ENCODE measurements at regions not wholly inside any gene's neighbourhood (a gene's known extent, or its start where the extent isn't known, plus 50 kb on each side); places are given as distances from the start of the nearest gene placed in this dataset.

- H3K9me3 Mint-ChIP-seq = no peaks in the 10 kb centered on the region
Measured at GRCh38 chr5:105739732-105740131, 1931.0 kb downstream of the EFNA5 start.

DNA sequence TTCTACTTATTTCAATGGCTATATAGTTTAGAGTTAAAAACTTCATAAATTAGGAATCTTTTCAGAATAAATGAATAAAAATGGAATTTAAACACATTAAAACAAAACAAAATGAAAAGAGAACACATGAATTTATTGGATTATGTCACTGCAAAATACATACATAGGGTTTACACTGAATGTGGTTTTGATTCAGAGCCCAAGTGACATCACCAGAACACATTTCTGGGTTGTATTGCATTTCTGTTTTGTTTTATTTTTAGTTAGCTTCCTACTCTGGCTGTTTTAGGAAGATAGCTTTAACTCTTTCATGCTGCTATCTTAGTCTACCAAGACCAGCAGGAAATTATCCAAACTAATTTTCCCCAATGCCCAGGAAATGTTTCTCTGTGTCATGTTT lies 1935.0 kb downstream of the EFNA5 start:
- intact Hi-C loops (cut with micrococcal nuclease) = no loop called here
- H3K27me3 Mint-ChIP-seq = no peaks in the 10 kb centered on the region
- no peak for DNase-seq
- no peaks in the 10 kb centered on the region for H3K9me3 Mint-ChIP-seq
- H3K4me3 Mint-ChIP-seq = no peak overlapping the region
- H3K27ac Mint-ChIP-seq = no peak overlapping the region
- no peaks in the 10 kb centered on the region for H3K36me3 Mint-ChIP-seq (ENCODE audit: low read depth)
- no peaks in the 10 kb centered on the region for H3K4me1 Mint-ChIP-seq

More at GRCh38 chr5:105739732-105740131, 1931.0 kb downstream of the EFNA5 start:
- Mint-ChIP-seq H3K36me3 (ENCODE audit: low read depth) (no peaks in the 10 kb centered on the region), H3K4me3 (no peak overlapping the region), H3K27me3 (no peaks in the 10 kb centered on the region), H3K4me1 (no peaks in the 10 kb centered on the region), H3K27ac (no peak overlapping the region)
- no peak for DNase-seq
- intact Hi-C loops (cut with micrococcal nuclease) = no loop called here

- DNase-seq = no peak
- H3K4me1 Mint-ChIP-seq = no peaks in the 10 kb centered on the region
- no peaks in the 10 kb centered on the region for H3K27me3 Mint-ChIP-seq
- no peak overlapping the region for H3K4me3 Mint-ChIP-seq
- H3K36me3 Mint-ChIP-seq (ENCODE audit: low read depth) = no peaks in the 10 kb centered on the region
- intact Hi-C loops (cut with micrococcal nuclease) = no loop called here
- no peak overlapping the region for H3K27ac Mint-ChIP-seq
- no peaks in the 10 kb centered on the region for H3K9me3 Mint-ChIP-seq
Measured at GRCh38 chr5:105730982-105731381, 1939.8 kb downstream of the EFNA5 start.

GRCh38 chr5:105726093-105726492 lies 1944.6 kb downstream of the EFNA5 start:
- DNase-seq = no peak
- no peak overlapping the region for H3K27ac Mint-ChIP-seq
- H3K9me3 Mint-ChIP-seq = no peaks in the 10 kb centered on the region
- H3K27me3 Mint-ChIP-seq = no peaks in the 10 kb centered on the region
- no peaks in the 10 kb centered on the region for H3K4me1 Mint-ChIP-seq
- intact Hi-C loops (cut with micrococcal nuclease) = no loop called here
- H3K4me3 Mint-ChIP-seq = no peak overlapping the region
- H3K36me3 Mint-ChIP-seq (ENCODE audit: low read depth) = no peaks in the 10 kb centered on the region

- DNase-seq = no peak
- Mint-ChIP-seq H3K4me3 (no peak overlapping the region), H3K27ac (no peak overlapping the region), H3K36me3 (ENCODE audit: low read depth) (no peaks in the 10 kb centered on the region), H3K4me1 (no peaks in the 10 kb centered on the region), H3K27me3 (no peaks in the 10 kb centered on the region), H3K9me3 (peaks cover 4% of the 10 kb centered on the region)
- intact Hi-C loops (cut with micrococcal nuclease) = no loop called here
Measured at GRCh38 chr5:105708442-105708841, 1962.3 kb downstream of the EFNA5 start.

GRCh38 chr5:105702323-105702722 lies 1968.4 kb downstream of the EFNA5 start:
- no peak overlapping the region for H3K4me3 Mint-ChIP-seq
- intact Hi-C loops (cut with micrococcal nuclease) = no loop called here
- H3K27me3 Mint-ChIP-seq = no peaks in the 10 kb centered on the region
- no peaks in the 10 kb centered on the region for H3K36me3 Mint-ChIP-seq (ENCODE audit: low read depth)
- H3K4me1 Mint-ChIP-seq = no peaks in the 10 kb centered on the region
- no peak overlapping the region for H3K27ac Mint-ChIP-seq
- no peak for DNase-seq
- peaks cover 8% of the 10 kb centered on the region for H3K9me3 Mint-ChIP-seq

DNA sequence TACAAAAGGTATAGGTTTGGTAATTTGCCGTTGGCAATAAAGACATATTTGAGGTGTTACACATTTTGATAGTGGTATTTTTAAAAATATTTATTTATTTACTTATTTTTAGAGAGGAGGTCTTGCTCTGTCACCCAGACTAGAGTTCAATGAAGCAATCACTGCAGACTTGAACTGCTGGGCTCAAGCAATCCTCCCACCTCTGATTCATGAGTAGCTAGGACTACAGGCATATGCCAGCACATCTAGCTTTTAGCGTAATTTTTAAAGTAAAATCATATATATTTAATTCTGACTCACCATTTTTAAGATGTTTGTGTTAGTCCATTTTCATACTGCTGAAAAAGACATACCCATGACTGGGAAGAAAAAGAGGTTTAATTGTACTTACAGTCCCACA lies 1974.3 kb downstream of the EFNA5 start:
- Mint-ChIP-seq H3K27me3 (no peaks in the 10 kb centered on the region), H3K4me3 (no peak overlapping the region), H3K9me3 (peaks cover 4% of the 10 kb centered on the region), H3K27ac (no peak overlapping the region), H3K4me1 (no peaks in the 10 kb centered on the region), H3K36me3 (ENCODE audit: low read depth) (no peaks in the 10 kb centered on the region)
- intact Hi-C loops (cut with micrococcal nuclease) = no loop called here
- DNase-seq = no peak

- Mint-ChIP-seq H3K36me3 (ENCODE audit: low read depth) (no peaks in the 10 kb centered on the region), H3K27me3 (no peaks in the 10 kb centered on the region), H3K27ac (no peak overlapping the region), H3K4me3 (no peak overlapping the region), H3K9me3 (peaks cover under 1% of the 10 kb centered on the region), H3K4me1 (no peaks in the 10 kb centered on the region)
- no peak for DNase-seq
- intact Hi-C loops (cut with micrococcal nuclease) = no loop called here
Measured at GRCh38 chr5:105695941-105696340, 1974.8 kb downstream of the EFNA5 start.

DNA sequence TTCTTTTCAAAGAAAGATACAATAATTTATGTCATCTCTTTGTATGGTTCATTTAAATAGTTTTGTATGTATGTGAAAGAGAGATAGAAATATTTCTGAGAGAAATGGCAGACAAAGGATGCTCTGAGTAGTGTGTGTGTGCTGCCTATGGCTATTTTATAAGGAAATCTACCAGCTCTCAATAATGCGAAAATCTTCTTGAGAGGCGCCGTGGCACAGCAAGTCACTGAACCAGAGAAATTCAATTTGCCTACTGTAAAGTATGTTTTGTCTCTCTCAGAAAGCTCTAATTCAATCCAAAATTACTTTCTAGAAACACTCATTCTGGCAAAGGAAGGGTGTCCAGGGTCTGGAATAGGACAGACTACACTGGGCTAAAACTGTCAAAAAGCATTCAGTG lies 1981.1 kb downstream of the EFNA5 start:
- no peaks in the 10 kb centered on the region for H3K27me3 Mint-ChIP-seq
- no peaks in the 10 kb centered on the region for H3K9me3 Mint-ChIP-seq
- no peaks in the 10 kb centered on the region for H3K36me3 Mint-ChIP-seq (ENCODE audit: low read depth)
- H3K4me1 Mint-ChIP-seq = no peaks in the 10 kb centered on the region
- no peak for DNase-seq
- H3K27ac Mint-ChIP-seq = no peak overlapping the region
- H3K4me3 Mint-ChIP-seq = no peak overlapping the region
- intact Hi-C loops (cut with micrococcal nuclease) = no loop called here

- Mint-ChIP-seq H3K4me1 (no peaks in the 10 kb centered on the region), H3K36me3 (ENCODE audit: low read depth) (no peaks in the 10 kb centered on the region), H3K27ac (no peak overlapping the region), H3K27me3 (no peaks in the 10 kb centered on the region), H3K9me3 (no peaks in the 10 kb centered on the region), H3K4me3 (no peak overlapping the region)
- DNase-seq = no peak
- intact Hi-C loops (cut with micrococcal nuclease) = no loop called here
Measured at GRCh38 chr5:105688227-105688792, 1982.4 kb downstream of the EFNA5 start.

DNA sequence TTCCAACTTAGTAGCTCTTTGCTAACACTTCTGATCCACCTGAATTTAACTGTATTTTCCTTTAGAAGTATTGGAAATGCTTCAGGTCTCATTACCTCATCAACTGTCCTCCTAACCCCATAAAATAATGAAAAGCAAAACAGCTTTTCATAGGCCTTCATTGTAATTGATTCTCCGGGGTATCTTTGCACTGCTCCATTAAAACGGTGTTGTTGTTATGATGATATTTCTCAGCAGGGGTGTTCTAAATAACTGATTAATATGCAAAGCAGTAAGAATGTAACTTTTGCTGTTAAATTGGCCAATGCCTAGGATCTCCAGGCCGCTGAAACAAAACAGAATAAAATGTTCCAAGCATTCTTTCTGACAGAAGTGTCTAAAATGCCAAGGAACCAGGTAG lies 1983.2 kb downstream of the EFNA5 start:
- no peaks in the 10 kb centered on the region for H3K36me3 Mint-ChIP-seq (ENCODE audit: low read depth)
- no peak overlapping the region for H3K27ac Mint-ChIP-seq
- no peak overlapping the region for H3K4me3 Mint-ChIP-seq
- no peaks in the 10 kb centered on the region for H3K27me3 Mint-ChIP-seq
- H3K4me1 Mint-ChIP-seq = no peaks in the 10 kb centered on the region
- intact Hi-C loops (cut with micrococcal nuclease) = no loop called here
- no peaks in the 10 kb centered on the region for H3K9me3 Mint-ChIP-seq
- DNase-seq = no peak

- no peak overlapping the region for H3K27ac Mint-ChIP-seq
- H3K27me3 Mint-ChIP-seq = no peaks in the 10 kb centered on the region
- no peaks in the 10 kb centered on the region for H3K36me3 Mint-ChIP-seq (ENCODE audit: low read depth)
- intact Hi-C loops (cut with micrococcal nuclease) = no loop called here
- no peaks in the 10 kb centered on the region for H3K9me3 Mint-ChIP-seq
- no peak overlapping the region for H3K4me3 Mint-ChIP-seq
- no peak for DNase-seq
- no peaks in the 10 kb centered on the region for H3K4me1 Mint-ChIP-seq
Measured at GRCh38 chr5:105685884-105686283, 1984.9 kb downstream of the EFNA5 start.

DNA sequence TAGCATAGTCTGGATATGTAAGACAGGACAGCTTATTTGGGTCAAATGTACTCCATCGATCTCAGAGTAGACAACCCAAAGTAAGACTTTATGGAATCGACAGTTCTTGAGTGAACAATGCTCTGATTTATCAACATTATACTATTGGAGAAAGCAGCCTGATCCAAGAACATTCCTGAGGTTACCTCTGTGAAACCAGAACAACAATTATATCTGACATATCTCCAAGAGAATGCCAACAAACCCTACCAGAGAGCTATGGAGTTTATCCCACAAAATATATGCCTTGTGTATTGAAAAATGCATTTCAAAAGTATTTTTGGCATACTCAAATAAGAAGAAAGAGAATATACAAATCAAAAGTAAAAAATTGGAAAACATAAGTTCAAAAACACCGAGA lies 1985.9 kb downstream of the EFNA5 start:
- H3K36me3 Mint-ChIP-seq (ENCODE audit: low read depth) = no peaks in the 10 kb centered on the region
- no peak overlapping the region for H3K4me3 Mint-ChIP-seq
- no peaks in the 10 kb centered on the region for H3K9me3 Mint-ChIP-seq
- no peaks in the 10 kb centered on the region for H3K27me3 Mint-ChIP-seq
- intact Hi-C loops (cut with micrococcal nuclease) = no loop called here
- H3K27ac Mint-ChIP-seq = no peak overlapping the region
- no peak for DNase-seq
- no peaks in the 10 kb centered on the region for H3K4me1 Mint-ChIP-seq

- Mint-ChIP-seq H3K27ac (no peak overlapping the region), H3K4me3 (no peak overlapping the region), H3K9me3 (no peaks in the 10 kb centered on the region), H3K27me3 (no peaks in the 10 kb centered on the region), H3K36me3 (ENCODE audit: low read depth) (no peaks in the 10 kb centered on the region), H3K4me1 (no peaks in the 10 kb centered on the region)
- intact Hi-C loops (cut with micrococcal nuclease) = no loop called here
- no peak for DNase-seq
Measured at GRCh38 chr5:105680858-105681475, 1989.8 kb downstream of the EFNA5 start.

DNA sequence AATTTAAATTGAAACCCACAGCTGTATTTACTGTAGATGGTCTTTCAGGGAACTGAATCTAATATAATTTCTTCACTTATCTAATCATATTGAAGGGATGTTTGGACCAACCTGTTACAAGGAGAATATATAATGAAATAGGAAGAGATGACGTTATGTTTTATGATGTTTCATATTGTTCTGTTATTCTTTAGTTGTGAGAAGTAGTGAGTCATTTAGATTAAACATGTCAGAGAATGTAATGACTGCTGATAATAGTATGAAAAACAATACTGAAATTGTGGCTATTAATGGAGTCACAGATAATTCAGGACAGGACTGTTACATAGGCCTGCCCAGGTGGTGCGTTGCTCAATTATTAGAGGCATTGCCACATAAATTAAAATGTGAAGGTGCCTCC lies 1993.4 kb downstream of the EFNA5 start:
- H3K4me1 Mint-ChIP-seq = no peaks in the 10 kb centered on the region
- H3K27ac Mint-ChIP-seq = no peak overlapping the region
- intact Hi-C loops (cut with micrococcal nuclease) = no loop called here
- H3K4me3 Mint-ChIP-seq = no peak overlapping the region
- DNase-seq = no peak
- H3K9me3 Mint-ChIP-seq = no peaks in the 10 kb centered on the region
- H3K27me3 Mint-ChIP-seq = no peaks in the 10 kb centered on the region
- H3K36me3 Mint-ChIP-seq (ENCODE audit: low read depth) = no peaks in the 10 kb centered on the region

Data from activated CD4-positive, alpha-beta T cell treated with anti-CD3 and anti-CD28 coated beads, Interleukin-2, amount 10 ng/mL, durations not matched to agents 24 days and 14 days (primary cell).